Testis (tissue), 2 donors: ENCODE measurements at regions not wholly inside any gene's neighbourhood (a gene's known extent, or its start where the extent isn't known, plus 50 kb on each side); places are given as distances from the start of the nearest gene placed in this dataset.
"Not testable (repeated sequence)": the region's sequence is repeated elsewhere in the genome, so short reads cannot be mapped to it uniquely, and the experiment has no call there.

Source experiments
- POLR2A ChIP-seq: fragments of 450-650 bp; IDR thresholded peaks from one replicate; pipeline ENCODE4 v1.6.1; 2017; ENCODE audit warnings: antibody characterized with exemption, mild to moderate bottlenecking, moderate library complexity
- TF ChIP-seq, protein P1 (sequence below), 3 experiments: fragments of 450-650 bp in 2 of 3; fragments of 200-600 bp in 1 of 3; sonication (generic) in 1 of 3; IDR thresholded peaks; one replicate each; pipeline ENCODE4 v1.5.1; 2016 to 2019; ENCODE audit warnings: antibody characterized with exemption in 3 of 3, mild to moderate bottlenecking in 2 of 3, moderate library complexity in 1 of 3

DNA sequence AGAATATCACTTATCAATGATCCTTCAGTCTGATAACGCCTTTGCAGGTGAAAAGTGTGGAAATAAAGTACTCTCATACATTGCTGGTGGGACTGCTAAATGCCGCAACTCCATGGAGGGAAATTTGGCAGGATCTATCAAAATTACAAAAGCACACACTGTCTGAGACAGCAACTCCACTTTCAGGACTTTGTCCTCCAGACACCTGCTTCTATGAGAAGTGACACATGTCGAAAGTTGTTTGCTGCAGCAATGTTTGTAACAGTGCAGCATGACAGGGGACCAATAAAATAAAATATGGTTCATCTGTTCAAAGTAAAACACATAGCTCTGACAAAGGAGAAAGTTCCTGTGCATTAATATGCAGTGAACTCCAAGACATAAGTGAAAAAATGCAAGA lies 76.2 kb upstream of the PDPR start:
- TF ChIP-seq, protein P1, sequence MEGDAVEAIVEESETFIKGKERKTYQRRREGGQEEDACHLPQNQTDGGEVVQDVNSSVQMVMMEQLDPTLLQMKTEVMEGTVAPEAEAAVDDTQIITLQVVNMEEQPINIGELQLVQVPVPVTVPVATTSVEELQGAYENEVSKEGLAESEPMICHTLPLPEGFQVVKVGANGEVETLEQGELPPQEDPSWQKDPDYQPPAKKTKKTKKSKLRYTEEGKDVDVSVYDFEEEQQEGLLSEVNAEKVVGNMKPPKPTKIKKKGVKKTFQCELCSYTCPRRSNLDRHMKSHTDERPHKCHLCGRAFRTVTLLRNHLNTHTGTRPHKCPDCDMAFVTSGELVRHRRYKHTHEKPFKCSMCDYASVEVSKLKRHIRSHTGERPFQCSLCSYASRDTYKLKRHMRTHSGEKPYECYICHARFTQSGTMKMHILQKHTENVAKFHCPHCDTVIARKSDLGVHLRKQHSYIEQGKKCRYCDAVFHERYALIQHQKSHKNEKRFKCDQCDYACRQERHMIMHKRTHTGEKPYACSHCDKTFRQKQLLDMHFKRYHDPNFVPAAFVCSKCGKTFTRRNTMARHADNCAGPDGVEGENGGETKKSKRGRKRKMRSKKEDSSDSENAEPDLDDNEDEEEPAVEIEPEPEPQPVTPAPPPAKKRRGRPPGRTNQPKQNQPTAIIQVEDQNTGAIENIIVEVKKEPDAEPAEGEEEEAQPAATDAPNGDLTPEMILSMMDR (IDR thresholded peaks at IDR 0.05): not testable (repeated sequence)
- not testable (repeated sequence) for TF ChIP-seq POLR2A
